Astrocyte (in vitro differentiated cells and primary cell): ENCODE measurements at regions not wholly inside any gene's neighbourhood (a gene's known extent, or its start where the extent isn't known, plus 50 kb on each side); places are given as distances from the start of the nearest gene placed in this dataset.

Source experiments
- DNase-seq: peaks from one replicate; pipeline ENCODE4 v3.0.0-alpha.2; 2010; ENCODE audit warnings: low read depth
- FAIRE-seq: peaks from 2 replicates; lab custom pipeline; 2011; peaks lifted over from hg19 to GRCh38; lab: Jason Lieb, UNC
- H2AFZ ChIP-seq: 2 replicates; pipeline ENCODE4 v1.6.0; 2012; ENCODE audit warnings: low read depth, low read length, inconsistent platforms
- H3K27ac ChIP-seq: 2 replicates; pipeline ENCODE4 v1.5.1; 2011; ENCODE audit warnings: low read depth, low read length, inconsistent platforms
- H3K27me3 ChIP-seq: 2 replicates; pipeline ENCODE4 v1.6.0; 2011; ENCODE audit warnings: low read length, inconsistent platforms; ENCODE audit not compliant: insufficient read depth
- H3K36me3 ChIP-seq: 2 replicates; pipeline ENCODE4 v1.5.1; 2011; ENCODE audit warnings: low read length, inconsistent platforms; ENCODE audit not compliant: insufficient read depth
- H3K4me1 ChIP-seq: 2 replicates; pipeline ENCODE4 v1.5.1; 2011; ENCODE audit warnings: low read length, inconsistent platforms; ENCODE audit not compliant: insufficient read depth
- H3K4me2 ChIP-seq: 2 replicates; pipeline ENCODE4 v1.6.0; 2012; ENCODE audit warnings: low read length, inconsistent platforms
- H3K4me3 ChIP-seq: 2 replicates; pipeline ENCODE4 v1.5.1; 2011; ENCODE audit warnings: low read depth, mild to moderate bottlenecking, low read length, inconsistent platforms; ENCODE audit not compliant: insufficient read depth
- H3K79me2 ChIP-seq: 2 replicates; pipeline ENCODE4 v1.6.0; 2012; ENCODE audit warnings: mild to moderate bottlenecking, low read length, inconsistent platforms; ENCODE audit not compliant: insufficient read depth
- H3K9ac ChIP-seq: 2 replicates; pipeline ENCODE4 v1.6.0; 2012; ENCODE audit warnings: mild to moderate bottlenecking, low read length, inconsistent platforms
- H3K9me3 ChIP-seq: 2 replicates; pipeline ENCODE4 v1.5.1; 2012; ENCODE audit warnings: low read depth, mild to moderate bottlenecking, low read length, inconsistent platforms; ENCODE audit not compliant: insufficient read depth
- H4K20me1 ChIP-seq: 2 replicates; pipeline ENCODE4 v1.6.0; 2012; ENCODE audit warnings: low read length, inconsistent platforms; ENCODE audit not compliant: insufficient read depth
- H3K27ac Mint-ChIP-seq: one replicate; pipeline ENCODE4 v1.8.0; 2021; ENCODE audit warnings: mild to moderate bottlenecking, mixed read lengths; ENCODE audit not compliant: unreplicated experiment
- H3K27me3 Mint-ChIP-seq: one replicate; pipeline ENCODE4 v1.8.0; 2021; ENCODE audit warnings: low read depth, mixed read lengths; ENCODE audit not compliant: unreplicated experiment
- H3K36me3 Mint-ChIP-seq: one replicate; pipeline ENCODE4 v1.8.0; 2021; ENCODE audit warnings: low read depth, mixed read lengths; ENCODE audit not compliant: unreplicated experiment
- H3K4me1 Mint-ChIP-seq: one replicate; pipeline ENCODE4 v1.8.0; 2021; ENCODE audit warnings: low read depth, mixed read lengths; ENCODE audit not compliant: unreplicated experiment
- H3K4me3 Mint-ChIP-seq: one replicate; pipeline ENCODE4 v1.8.0; 2021; ENCODE audit warnings: mild to moderate bottlenecking, moderate library complexity, mixed read lengths; ENCODE audit not compliant: unreplicated experiment
- H3K9me3 Mint-ChIP-seq: one replicate; pipeline ENCODE4 v1.8.0; 2021; ENCODE audit warnings: mild to moderate bottlenecking, mixed read lengths; ENCODE audit not compliant: unreplicated experiment
- EZH2 ChIP-seq: IDR thresholded peaks from 2 replicates; pipeline ENCODE4 v1.6.1; 2012; ENCODE audit warnings: mild to moderate bottlenecking, low read length, inconsistent platforms; ENCODE audit not compliant: insufficient read depth
- TF ChIP-seq, protein P1 (sequence below): IDR thresholded peaks from 2 replicates; pipeline ENCODE4 v1.5.1; 2011; ENCODE audit warnings: low read depth, mild to moderate bottlenecking, inconsistent platforms, low read length, moderate library complexity; ENCODE audit not compliant: insufficient read depth

DNA sequence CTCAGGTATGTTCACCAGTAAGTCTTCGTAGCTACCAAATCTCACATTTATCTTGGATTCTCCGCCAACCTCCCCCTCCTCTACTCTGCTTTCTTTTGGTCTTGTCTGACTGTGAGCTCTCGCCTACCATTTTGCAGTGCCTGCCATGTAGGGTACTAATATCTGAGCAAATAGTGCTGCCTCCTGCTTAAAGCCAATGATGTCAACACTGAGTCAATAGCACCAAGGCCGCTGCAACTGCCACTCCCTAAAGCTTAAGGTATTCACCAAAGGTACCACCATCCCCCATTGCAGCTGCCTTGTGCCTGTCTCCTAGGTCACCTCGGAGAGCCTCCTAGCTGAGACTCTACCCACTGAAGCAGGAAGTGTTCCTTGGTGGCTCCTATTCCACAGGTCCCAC, 114.8 kb upstream of the FUT8 start:
- DNase-seq (no peak), FAIRE-seq (no peak)
- Histone ChIP-seq H3K9me3 (no peaks in the 10 kb centered on the region), H3K27ac (no peak overlapping the region), H3K4me3 (no peak overlapping the region), H2AFZ (no peak overlapping the region), H3K79me2 (no peaks in the 10 kb centered on the region), H3K9ac (no peak overlapping the region), H3K4me2 (no peak overlapping the region), H4K20me1 (no peaks in the 10 kb centered on the region), H3K4me1 (no peaks in the 10 kb centered on the region), H3K36me3 (no peaks in the 10 kb centered on the region), H3K27me3 (no peaks in the 10 kb centered on the region)
- TF ChIP-seq EZH2, result no peak
- TF ChIP-seq, protein P1, sequence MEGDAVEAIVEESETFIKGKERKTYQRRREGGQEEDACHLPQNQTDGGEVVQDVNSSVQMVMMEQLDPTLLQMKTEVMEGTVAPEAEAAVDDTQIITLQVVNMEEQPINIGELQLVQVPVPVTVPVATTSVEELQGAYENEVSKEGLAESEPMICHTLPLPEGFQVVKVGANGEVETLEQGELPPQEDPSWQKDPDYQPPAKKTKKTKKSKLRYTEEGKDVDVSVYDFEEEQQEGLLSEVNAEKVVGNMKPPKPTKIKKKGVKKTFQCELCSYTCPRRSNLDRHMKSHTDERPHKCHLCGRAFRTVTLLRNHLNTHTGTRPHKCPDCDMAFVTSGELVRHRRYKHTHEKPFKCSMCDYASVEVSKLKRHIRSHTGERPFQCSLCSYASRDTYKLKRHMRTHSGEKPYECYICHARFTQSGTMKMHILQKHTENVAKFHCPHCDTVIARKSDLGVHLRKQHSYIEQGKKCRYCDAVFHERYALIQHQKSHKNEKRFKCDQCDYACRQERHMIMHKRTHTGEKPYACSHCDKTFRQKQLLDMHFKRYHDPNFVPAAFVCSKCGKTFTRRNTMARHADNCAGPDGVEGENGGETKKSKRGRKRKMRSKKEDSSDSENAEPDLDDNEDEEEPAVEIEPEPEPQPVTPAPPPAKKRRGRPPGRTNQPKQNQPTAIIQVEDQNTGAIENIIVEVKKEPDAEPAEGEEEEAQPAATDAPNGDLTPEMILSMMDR, result no peak
- H3K27ac Mint-ChIP-seq, result no peak overlapping the region
- no peaks in the 10 kb centered on the region for H3K27me3 Mint-ChIP-seq
- H3K9me3 Mint-ChIP-seq, result no peaks in the 10 kb centered on the region
- no peak overlapping the region for H3K4me3 Mint-ChIP-seq
- H3K36me3 Mint-ChIP-seq, result no peaks in the 10 kb centered on the region
- peaks cover 3% of the 10 kb centered on the region for H3K4me1 Mint-ChIP-seq

DNA sequence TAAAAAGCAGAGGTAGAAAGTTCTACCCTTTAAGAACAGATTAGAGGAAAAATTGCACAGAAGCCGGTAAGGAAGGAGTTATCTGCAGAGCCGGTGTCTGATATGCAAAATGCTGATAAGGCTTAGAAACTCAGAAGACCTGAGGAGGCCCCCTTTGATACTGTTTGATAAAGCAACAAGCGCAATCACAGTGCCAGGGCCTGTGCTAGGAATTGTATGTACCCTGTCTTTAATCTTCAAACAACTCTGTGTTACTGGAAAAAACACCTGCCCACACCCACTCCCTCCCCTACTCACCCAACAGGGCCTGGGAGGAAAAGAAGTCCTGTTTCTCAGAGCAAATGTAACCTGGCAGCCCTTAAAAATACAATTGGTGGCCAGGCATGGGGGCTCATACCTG, 112.7 kb upstream of the FUT8 start:
- no peaks in the 10 kb centered on the region for H3K36me3 ChIP-seq
- H3K27me3 ChIP-seq, result no peaks in the 10 kb centered on the region
- no peak overlapping the region for H2AFZ ChIP-seq
- DNase-seq (no peak), FAIRE-seq (no peak)
- no peak overlapping the region for H3K4me3 Mint-ChIP-seq
- H3K9ac ChIP-seq, result no peak overlapping the region
- no peak overlapping the region for H3K4me3 ChIP-seq
- H3K79me2 ChIP-seq, result no peaks in the 10 kb centered on the region
- H3K27ac Mint-ChIP-seq, result no peak overlapping the region
- H3K27me3 Mint-ChIP-seq, result no peaks in the 10 kb centered on the region
- H3K9me3 ChIP-seq, result no peaks in the 10 kb centered on the region
- no peaks in the 10 kb centered on the region for H3K9me3 Mint-ChIP-seq
- no peaks in the 10 kb centered on the region for H4K20me1 ChIP-seq
- peaks cover 5% of the 10 kb centered on the region for H3K4me1 Mint-ChIP-seq
- no peaks in the 10 kb centered on the region for H3K36me3 Mint-ChIP-seq
- H3K27ac ChIP-seq, result no peak overlapping the region
- H3K4me1 ChIP-seq, result peaks cover 11% of the 10 kb centered on the region
- H3K4me2 ChIP-seq, result no peak overlapping the region
- no peak for TF ChIP-seq EZH2
- TF ChIP-seq, protein P1, result no peak

DNA sequence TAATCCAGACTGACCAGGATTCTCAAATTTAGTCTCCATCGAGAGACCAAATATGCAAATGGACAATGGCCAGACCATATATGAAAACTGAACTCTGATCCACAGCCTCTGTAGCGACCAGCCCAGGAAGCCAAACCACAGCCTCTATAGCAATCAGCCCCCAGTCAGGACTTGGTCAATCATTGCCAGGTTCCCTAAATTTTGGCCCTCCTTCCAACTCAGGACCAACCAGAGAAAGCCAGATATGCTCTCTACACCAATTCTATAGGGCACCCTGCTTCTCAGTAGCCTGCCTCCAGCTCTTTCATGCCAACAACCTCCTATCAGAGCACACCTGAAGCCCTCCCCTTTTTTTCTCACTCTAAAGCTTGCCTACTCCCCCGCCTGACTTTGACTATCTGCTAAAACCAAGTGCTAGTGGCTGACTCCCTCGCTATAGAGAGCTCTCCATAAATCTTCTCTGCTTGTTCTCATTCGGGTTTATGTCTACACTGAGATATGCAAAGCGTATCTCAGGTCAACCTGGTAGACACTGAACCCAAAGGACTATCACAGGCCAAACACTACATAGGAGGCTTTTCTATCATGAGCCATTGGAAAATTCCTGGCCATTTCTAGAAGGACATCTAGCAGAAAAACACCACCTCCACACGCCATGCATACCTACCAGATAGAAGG, 110.5 kb upstream of the FUT8 start:
- H3K27me3 Mint-ChIP-seq, result no peaks in the 10 kb centered on the region
- Histone ChIP-seq H3K4me1 (peaks cover 11% of the 10 kb centered on the region), H2AFZ (no peak overlapping the region), H3K27me3 (no peaks in the 10 kb centered on the region), H3K27ac (no peak overlapping the region), H3K4me3 (no peak overlapping the region), H3K36me3 (no peaks in the 10 kb centered on the region), H3K9ac (no peak overlapping the region), H3K4me2 (no peak overlapping the region), H3K79me2 (no peaks in the 10 kb centered on the region), H3K9me3 (no peaks in the 10 kb centered on the region), H4K20me1 (no peaks in the 10 kb centered on the region)
- FAIRE-seq (no peak), DNase-seq (no peak)
- peaks cover 5% of the 10 kb centered on the region for H3K4me1 Mint-ChIP-seq
- H3K4me3 Mint-ChIP-seq, result no peak overlapping the region
- H3K9me3 Mint-ChIP-seq, result no peaks in the 10 kb centered on the region
- H3K36me3 Mint-ChIP-seq, result no peaks in the 10 kb centered on the region
- TF ChIP-seq EZH2, result no peak
- TF ChIP-seq, protein P1, result no peak
- H3K27ac Mint-ChIP-seq, result no peak overlapping the region
